HepG2 (cell line): ENCODE measurements at regions not wholly inside any gene's neighbourhood (a gene's known extent, or its start where the extent isn't known, plus 50 kb on each side); places are given as distances from the start of the nearest gene placed in this dataset.

Experiments used
- ATAC-seq: fragments of 200-7000 bp; cut with Tn5 transposase; 3 replicates; pipeline ENCODE4 v1.9.1; 2020; ENCODE audit warnings: mild to moderate bottlenecking, moderate library complexity
- BruUV-seq: library from RNA; stranded (reverse); fragments of 400-500 nt; replicated peaks from 2 replicates; lab custom pipeline; 2021; lab: Mats Ljungman, UMichigan
- CTCF ChIA-PET: fragments of 300-600 bp; formaldehyde crosslinking; extraction: SDS; loops from one replicate; lab custom pipeline; 2021; ENCODE audit warnings: low total read pairs, inconsistent platforms, low intra/inter-chr PET ratio; lab: Yijun Ruan, JAX
- POLR2A ChIA-PET: fragments of 350-600 bp; sonication (Branson Sonifier 250); formaldehyde crosslinking; loops from one replicate; lab custom pipeline; 2020; ENCODE audit warnings: antibody characterized with exemption, inconsistent platforms; lab: Yijun Ruan, JAX
- DNase-seq: peaks from one replicate; pipeline ENCODE4 v3.0.0-alpha.2; 2015; ENCODE audit warnings: low spot score
- FAIRE-seq: peaks from 3 replicates; lab custom pipeline; 2011; peaks lifted over from hg19 to GRCh38; lab: Jason Lieb, UNC
- H2AFZ ChIP-seq: one replicate; pipeline ENCODE4 v1.6.1; 2011; ENCODE audit warnings: low read length, inconsistent platforms
- H3K27ac ChIP-seq: fragments of 300-600 bp; 3 replicates; pipeline ENCODE4 v1.8.0; 2011; ENCODE audit warnings: mixed run types, mild to moderate bottlenecking, mixed read lengths, low read length, inconsistent platforms; ENCODE audit not compliant: insufficient read depth; ENCODE audit errors: extremely low read length
- H3K27me3 ChIP-seq, 2 experiments: fragments of 200-600 bp in 1 of 2; 2 replicates in 1 of 2; 3 replicates in 1 of 2; pipeline versions ENCODE4 v1.6.0 to v1.8.0; 2011; ENCODE audit warnings: low read length in 2 of 2, mild to moderate bottlenecking in 2 of 2, moderate library complexity in 2 of 2, inconsistent platforms in 1 of 2; ENCODE audit not compliant: insufficient read depth in 2 of 2, control insufficient read depth in 1 of 2
- H3K36me3 ChIP-seq, 2 experiments: fragments of 200-600 bp in 1 of 2; replicated peaks in 1 of 2; 2 replicates in 1 of 2; 3 replicates in 1 of 2; pipeline versions ENCODE4 v1.5.1 to v1.8.0; 2011; ENCODE audit warnings: low read length in 2 of 2, inconsistent platforms in 1 of 2; ENCODE audit not compliant: insufficient read depth in 2 of 2, control insufficient read depth in 1 of 2
- H3K4me1 ChIP-seq: 2 replicates; pipeline ENCODE4 v1.5.1; 2012; ENCODE audit warnings: low read length, inconsistent platforms; ENCODE audit not compliant: insufficient read depth
- H3K4me2 ChIP-seq: 2 replicates; pipeline ENCODE4 v1.6.0; 2011; ENCODE audit warnings: low read depth, low read length, inconsistent platforms
- H3K4me3 ChIP-seq, 3 experiments: fragments of 200-600 bp in 1 of 3; sonication (generic), shearing (Covaris generic) in 1 of 3; replicated peaks in 1 of 3; 2 replicates each; pipeline ENCODE4 v1.5.1; 2011 to 2016; ENCODE audit warnings: low read length in 3 of 3, inconsistent platforms in 2 of 3, low read depth in 2 of 3, mild to moderate bottlenecking in 2 of 3, control low read depth in 1 of 3, mixed read lengths in 1 of 3; ENCODE audit not compliant: insufficient read depth in 1 of 3
- H3K79me2 ChIP-seq: one replicate; pipeline ENCODE4 v1.6.1; 2011; ENCODE audit warnings: low read length, inconsistent platforms; ENCODE audit not compliant: insufficient read depth
- H3K9ac ChIP-seq: 2 replicates; pipeline ENCODE4 v1.6.0; 2011; ENCODE audit warnings: mild to moderate bottlenecking, low read depth, low read length, inconsistent platforms; ENCODE audit not compliant: insufficient read depth
- H3K9me3 ChIP-seq: 2 replicates; pipeline ENCODE4 v1.5.1; 2012; ENCODE audit warnings: mild to moderate bottlenecking, low read length
- H4K20me1 ChIP-seq: 2 replicates; pipeline ENCODE4 v1.6.0; 2011; ENCODE audit warnings: inconsistent platforms, mild to moderate bottlenecking, low read length, moderate library complexity; ENCODE audit not compliant: insufficient read depth
- BCL3 ChIP-seq: sonication (generic); formaldehyde crosslinking; IDR thresholded peaks from 2 replicates; pipeline ENCODE4 v1.5.1; 2020; ENCODE audit warnings: mild to moderate bottlenecking, missing genetic modification reagents, moderate library complexity
- BRD4 ChIP-seq: sonication (generic); formaldehyde crosslinking; IDR thresholded peaks from 2 replicates; pipeline ENCODE4 v1.4.0; 2020; ENCODE audit warnings: missing genetic modification reagents
- CBX2 ChIP-seq, 2 experiments: fragments of 200-600 bp in 1 of 2; sonication (generic); formaldehyde crosslinking in 1 of 2; IDR thresholded peaks; 2 replicates each; pipeline versions ENCODE4 v1.7.0 to v1.8.1; 2018 to 2022; ENCODE audit warnings: low read depth in 2 of 2, low read length in 1 of 2, mild to moderate bottlenecking in 1 of 2, missing genetic modification reagents in 1 of 2
- GTF2F1 ChIP-seq: fragments of 150-350 bp; IDR thresholded peaks from 2 replicates; pipeline ENCODE4 v1.6.1; 2014; ENCODE audit warnings: low read length
- HMGXB4 ChIP-seq, 2 experiments: sonication (generic) in 1 of 2; formaldehyde crosslinking in 1 of 2; IDR thresholded peaks; 2 replicates each; pipeline versions ENCODE4 v1.4.0 to v1.6.1; 2018 to 2020; ENCODE audit warnings: missing genetic modification reagents in 2 of 2, borderline replicate concordance in 1 of 2, low read depth in 1 of 2, mild to moderate bottlenecking in 1 of 2, missing biosample characterization in 1 of 2
- MATR3 ChIP-seq: sonication (generic); formaldehyde crosslinking; IDR thresholded peaks from 2 replicates; pipeline ENCODE4 v1.4.0; 2020; ENCODE audit warnings: missing genetic modification reagents
- NFE2L1 ChIP-seq: sonication (generic); formaldehyde crosslinking; IDR thresholded peaks from 2 replicates; pipeline ENCODE4 v1.4.0; 2020; ENCODE audit warnings: missing genetic modification reagents, mild to moderate bottlenecking, borderline replicate concordance
- PHB2 ChIP-seq: fragments of 450-650 bp; IDR thresholded peaks from 2 replicates; pipeline ENCODE4 v1.6.1; 2018; ENCODE audit not compliant: partially characterized antibody
- ZFY ChIP-seq: sonication (generic); formaldehyde crosslinking; IDR thresholded peaks from 2 replicates; pipeline ENCODE4 v1.4.0; 2020; ENCODE audit warnings: missing genetic modification reagents
- ZNF10 ChIP-seq: sonication (generic); formaldehyde crosslinking; IDR thresholded peaks from 2 replicates; pipeline ENCODE4 v1.4.0; 2020; ENCODE audit warnings: mild to moderate bottlenecking, low read depth, missing genetic modification reagents, borderline replicate concordance
- ZNF672 ChIP-seq: sonication (generic); formaldehyde crosslinking; IDR thresholded peaks from 2 replicates; pipeline ENCODE4 v1.8.1; 2022; ENCODE audit warnings: missing genetic modification reagents
- WGBS: methylation state at CpG from one replicate; pipeline ENCODE4 v1.1.6; 2017; ENCODE audit warnings: low lambda C conversion rate; 5-methylcytosine and 5-hydroxymethylcytosine counted together
- in situ Hi-C: cut with HindIII; loops from 2 replicates; pipeline ENCODE4 v1.10.0; 2017; ENCODE audit warnings: low pct_unique_long_range_greater_than_20kb; ENCODE audit not compliant: extremely low pct_ligation_motif_present
- intact Hi-C: fragments of 100-400 bp; cut with micrococcal nuclease; formaldehyde crosslinking; loops from one replicate; pipeline ENCODE4 v1.10.0; 2022; ENCODE audit not compliant: unreplicated experiment

GRCh38 chr13:77379508-77379907 lies 52.6 kb upstream of the MYCBP2 start:
- Histone ChIP-seq H3K27ac (no peak overlapping the region), H3K4me1 (no peaks in the 10 kb centered on the region), H3K4me3 (no peak overlapping the region), H4K20me1 (no peaks in the 10 kb centered on the region), H2AFZ (no peak overlapping the region), H3K79me2 (no peaks in the 10 kb centered on the region), H3K9ac (no peak overlapping the region), H3K27me3 (no peaks in the 10 kb centered on the region), H3K4me2 (no peak overlapping the region), H3K36me3 (no peaks in the 10 kb centered on the region), H3K9me3 (no peaks in the 10 kb centered on the region)
- 11% methylated on average over 2 of the region's 2 CpGs for WGBS
- no peak for DNase-seq
- POLR2A ChIA-PET = no interaction called here
- TF ChIP-seq BRD4 (CRISPR knock-in tag) (no peak), BCL3 (CRISPR knock-in tag) (no peak), ZFY (no peak), GTF2F1 (no peak), CBX2 (IDR thresholded peaks at IDR 0.05; ENCODE audit: low read depth, low read length) (no peak), CBX2 (CRISPR knock-in tag; IDR thresholded peaks at IDR 0.05; ENCODE audit: low read depth) (no peak), NFE2L1 (CRISPR knock-in tag) (no peak), MATR3 (CRISPR knock-in tag) (no peak), PHB2 (no peak)
- CTCF ChIA-PET = no interaction called here
- no TSS peak for BruUV-seq
- intact Hi-C loops (no loop called here), in situ Hi-C loops (no loop called here)
- no peak for FAIRE-seq
- ATAC-seq = no peak

DNA sequence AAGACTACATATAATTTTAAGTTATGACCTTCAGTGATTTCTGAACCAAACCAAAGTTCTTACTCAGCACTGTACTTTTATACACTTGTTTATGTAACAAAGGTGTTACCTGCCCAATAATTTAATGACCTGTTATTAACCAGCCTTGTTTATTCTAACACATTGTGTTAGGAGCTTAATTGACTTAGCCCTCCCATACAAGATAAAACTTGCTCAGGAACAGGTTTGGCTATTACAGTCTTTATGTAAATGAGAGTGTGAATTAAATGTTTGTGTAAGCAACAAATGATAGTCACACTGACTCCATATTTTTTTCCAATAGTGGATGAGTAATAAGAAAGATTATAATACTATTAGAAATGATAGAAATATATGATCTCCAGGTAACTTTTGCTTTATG lies 51.8 kb upstream of the MYCBP2 start:
- H3K9me3 ChIP-seq = no peaks in the 10 kb centered on the region
- POLR2A ChIA-PET = no interaction called here
- H3K27ac ChIP-seq = no peak overlapping the region
- BruUV-seq = no TSS peak
- H3K4me3 ChIP-seq = no peak overlapping the region
- TF ChIP-seq ZNF672 = no peak
- TF ChIP-seq ZNF10 (CRISPR knock-in tag) = no peak
- no peak for TF ChIP-seq HMGXB4 (CRISPR knock-in tag; IDR thresholded peaks at IDR 0.05; ENCODE audit: borderline replicate concordance in 1 of 2, low read depth in 1 of 2)
- H3K27me3 ChIP-seq = no peaks in the 10 kb centered on the region
- H3K36me3 ChIP-seq = no peaks in the 10 kb centered on the region
- no peaks in the 10 kb centered on the region for H3K79me2 ChIP-seq
- CTCF ChIA-PET = no interaction called here
- intact Hi-C loops (no loop called here), in situ Hi-C loops (no loop called here)
- H2AFZ ChIP-seq = no peak overlapping the region
- no peaks in the 10 kb centered on the region for H3K4me1 ChIP-seq
- ATAC-seq = no peak
- no peak for DNase-seq
- no peaks in the 10 kb centered on the region for H4K20me1 ChIP-seq
- FAIRE-seq = no peak
- H3K9ac ChIP-seq = no peak overlapping the region
- no peak overlapping the region for H3K4me2 ChIP-seq
